Spleen (tissue), 11 donors: ENCODE measurements at regions not wholly inside any gene's neighbourhood (a gene's known extent, or its start where the extent isn't known, plus 50 kb on each side); places are given as distances from the start of the nearest gene placed in this dataset.

ENCODE experiments used
- DNase-seq: peaks from one replicate; pipeline ENCODE4 v3.0.0-alpha.2; 2020
- H3K27ac ChIP-seq, 8 donors: fragments of 200-600 bp; sonication (generic) in 7 of 8; 1 replicate in 4 of 8; 2 replicates in 4 of 8; pipeline versions ENCODE4 v1.5.0 to v1.8.0; 2016 to 2021; ENCODE audit warnings: inconsistent platforms in 4 of 8, mild to moderate bottlenecking in 4 of 8, moderate library complexity in 1 of 8
- H3K27me3 ChIP-seq, 7 donors: fragments of 200-600 bp; sonication (generic) in 6 of 7; replicated peaks in 1 of 7; 1 replicate in 4 of 7; 2 replicates in 3 of 7; pipeline versions ENCODE4 v1.5.0 to v1.8.0; 2016 to 2021; ENCODE audit warnings: inconsistent platforms in 3 of 7, mild to moderate bottlenecking in 1 of 7
- H3K36me3 ChIP-seq, 6 donors: fragments of 200-600 bp; sonication (generic) in 5 of 6; 1 replicate in 4 of 6; 2 replicates in 2 of 6; pipeline versions ENCODE4 v1.5.0 to v1.8.0; 2016 to 2021; ENCODE audit warnings: inconsistent platforms in 2 of 6
- H3K4me1 ChIP-seq, 6 donors: fragments of 200-600 bp; sonication (generic) in 5 of 6; 1 replicate in 3 of 6; 2 replicates in 3 of 6; pipeline versions ENCODE4 v1.5.0 to v1.8.0; 2016 to 2021; ENCODE audit warnings: inconsistent platforms in 3 of 6
- H3K4me3 ChIP-seq, 8 donors: fragments of 200-600 bp; sonication (generic) in 7 of 8; 1 replicate in 4 of 8; 2 replicates in 4 of 8; pipeline versions ENCODE4 v1.5.0 to v1.8.0; 2016 to 2021; ENCODE audit warnings: inconsistent platforms in 4 of 8, mild to moderate bottlenecking in 4 of 8, moderate library complexity in 2 of 8
- H3K9me3 ChIP-seq, 8 donors: fragments of 200-600 bp; sonication (generic) in 7 of 8; 1 replicate in 4 of 8; 2 replicates in 4 of 8; pipeline versions ENCODE4 v1.5.0 to v1.8.0; 2016 to 2021; ENCODE audit warnings: inconsistent platforms in 4 of 8
- CTCF ChIP-seq, 11 experiments: fragments of 200-600 bp in 7 of 11; fragments of 450-650 bp in 4 of 11; sonication (generic) in 4 of 11; IDR thresholded peaks in 8 of 11; conservative IDR thresholded peaks in 3 of 11; 1 replicate in 7 of 11; 2 replicates in 4 of 11; pipeline versions ENCODE4 v1.4.0 to v1.8.0; 2016 to 2021; ENCODE audit warnings: antibody characterized with exemption in 11 of 11, inconsistent platforms in 4 of 11, mild to moderate bottlenecking in 1 of 11
- POLR2A ChIP-seq, 3 donors: fragments of 450-650 bp; IDR thresholded peaks; one replicate each; pipeline ENCODE4 v1.5.1; 2017; ENCODE audit warnings: antibody characterized with exemption in 3 of 3, mild to moderate bottlenecking in 1 of 3
- POLR2AphosphoS5 ChIP-seq, 3 donors: sonication (generic); formaldehyde crosslinking; IDR thresholded peaks; one replicate each; pipeline ENCODE4 v1.5.1; 2017; ENCODE audit warnings: antibody characterized with exemption in 3 of 3
- WGBS, 5 donors: extraction: QIAGEN DNeasy Blood & Tissue Kit in 3 of 5; methylation state at CpG; one replicate each; pipeline versions ENCODE4 v1.1.5 to v1.1.7; 2013 to 2018; 5-methylcytosine and 5-hydroxymethylcytosine counted together
- intact Hi-C: fragments of 100-400 bp; cut with DNase I; formaldehyde crosslinking; loops from one replicate; pipeline ENCODE4 v1.15.0; 2023; ENCODE audit warnings: low total_unique reads
- donor health status: healthy with polysubstance abuse.
- donor health status: DM: no; HTN: no; CAD: no; lungs with moderate emphysema.
- donor health status: DM: no; HTN: no; CAD: no.
- donor health status: Bipolar disorder and iron deficiency.
- donor health status: healthy.
- donor health status: DM: no; HTN: no; CAD: no.
- donor health status: DM: yes; HTN: yes; CAD: no.

GRCh38 chr17:77738751-77739531 is 219.6 kb upstream of the TNRC6C start:
- peaks cover 0 to 45% (median 16%) of the 10 kb centered on the region in 7 donors for H3K27me3 ChIP-seq
- no peaks in the 10 kb centered on the region for H3K9me3 ChIP-seq
- H3K4me3 ChIP-seq, result no peak overlapping the region
- WGBS, 5 donors, result 52 to 64% (median 61%) methylated on average over 8 of the region's 8 CpGs
- H3K27ac ChIP-seq, result peak overlapping the region in 4 of 8 donors; percentile 8 to 45 (median 16)
- H3K4me1 ChIP-seq, result peaks cover 0 to 17% (median 6%) of the 10 kb centered on the region in 6 donors
- peak; percentile 25 for DNase-seq
- no peak for TF ChIP-seq POLR2AphosphoS5 (IDR thresholded peaks at IDR 0.05)
- no peak for TF ChIP-seq CTCF (IDR thresholded peaks at IDR 0.05 in 8 of 11, conservative IDR thresholded peaks at IDR 0.05 in 3 of 11)
- TF ChIP-seq POLR2A (IDR thresholded peaks at IDR 0.05), result no peak
- intact Hi-C loops, result no loop called here
- H3K36me3 ChIP-seq, result no peaks in the 10 kb centered on the region

- 89 to 94% (median 91%) methylated on average over 7 of the region's 7 CpGs for WGBS, 5 donors
- Histone ChIP-seq H3K27ac (no peak overlapping the region), H3K9me3 (peaks cover 0 to 6% (median 0%) of the 10 kb centered on the region in 8 donors), H3K4me3 (no peak overlapping the region), H3K4me1 (peaks cover 0 to 1% (median 0%) of the 10 kb centered on the region in 6 donors), H3K27me3 (peaks cover 0 to 29% (median under 1%) of the 10 kb centered on the region in 7 donors), H3K36me3 (no peaks in the 10 kb centered on the region)
- intact Hi-C loops, result no loop called here
- peak; percentile 38 for DNase-seq
- TF ChIP-seq POLR2AphosphoS5 (IDR thresholded peaks at IDR 0.05) (no peak), CTCF (IDR thresholded peaks at IDR 0.05 in 8 of 11, conservative IDR thresholded peaks at IDR 0.05 in 3 of 11) (no peak), POLR2A (IDR thresholded peaks at IDR 0.05) (no peak)
These were observed 218.0 kb upstream of the TNRC6C start for GRCh38 chr17:77740481-77740880.

GRCh38 chr17:77741109-77741508 is 217.4 kb upstream of the TNRC6C start:
- peaks cover 0 to 6% (median 0%) of the 10 kb centered on the region in 8 donors for H3K9me3 ChIP-seq
- no peak overlapping the region for H3K27ac ChIP-seq
- H3K4me1 ChIP-seq, result no peaks in the 10 kb centered on the region
- WGBS, 5 donors, result 44 to 64% (median 55%) methylated on average over 8 of the region's 8 CpGs
- H3K4me3 ChIP-seq, result no peak overlapping the region
- intact Hi-C loops, result no loop called here
- peak; percentile 57 for DNase-seq
- TF ChIP-seq CTCF (IDR thresholded peaks at IDR 0.05 in 8 of 11, conservative IDR thresholded peaks at IDR 0.05 in 3 of 11) (peak in 7 of 11 experiments; percentile 19 to 58 (median 48)), POLR2AphosphoS5 (IDR thresholded peaks at IDR 0.05) (no peak), POLR2A (IDR thresholded peaks at IDR 0.05) (no peak)
- H3K27me3 ChIP-seq, result peaks cover 0 to 23% (median 0%) of the 10 kb centered on the region in 7 donors
- H3K36me3 ChIP-seq, result no peaks in the 10 kb centered on the region

- DNase-seq, result peak; percentile 10
- Histone ChIP-seq H3K9me3 (peaks cover 0 to 6% (median 0%) of the 10 kb centered on the region in 8 donors), H3K36me3 (no peaks in the 10 kb centered on the region), H3K4me1 (no peaks in the 10 kb centered on the region), H3K27ac (no peak overlapping the region), H3K4me3 (no peak overlapping the region), H3K27me3 (peaks cover 0 to 14% (median 0%) of the 10 kb centered on the region in 7 donors)
- 78 to 94% (median 89%) methylated on average over 8 of the region's 8 CpGs for whole genome bisulfite sequencing, 5 donors
- intact Hi-C loops, result no loop called here
- TF ChIP-seq CTCF (IDR thresholded peaks at IDR 0.05 in 8 of 11, conservative IDR thresholded peaks at IDR 0.05 in 3 of 11), result no peak
- no peak for TF ChIP-seq POLR2AphosphoS5 (IDR thresholded peaks at IDR 0.05)
- TF ChIP-seq POLR2A (IDR thresholded peaks at IDR 0.05), result no peak
These were observed 215.9 kb upstream of the TNRC6C start for GRCh38 chr17:77742579-77742978.
